HG03469 (cell line): ENCODE measurements at regions not wholly inside any gene's neighbourhood (a gene's known extent, or its start where the extent isn't known, plus 50 kb on each side); places are given as distances from the start of the nearest gene placed in this dataset.
"Not testable (repeated sequence)": the region's sequence is repeated elsewhere in the genome, so short reads cannot be mapped to it uniquely, and the experiment has no call there.

Experiments
- ATAC-seq: cut with Tn5 transposase; IDR thresholded peaks from one replicate; pipeline ENCODE4 v1.9.1; 2021; ENCODE audit warnings: mild to moderate bottlenecking, moderate library complexity, moderate number of reproducible peaks; ENCODE audit not compliant: unreplicated experiment

- no peak for ATAC-seq
Observed at GRCh38 chr10:57038531-57038930, 677.5 kb upstream of the ZWINT start.

GRCh38 chr10:57035310-57035709 lies 674.3 kb upstream of the ZWINT start:
- ATAC-seq, result no peak

- not testable (repeated sequence) for ATAC-seq
Observed at GRCh38 chr10:57032301-57032700, 671.2 kb upstream of the ZWINT start.

- ATAC-seq, result no peak
Observed at GRCh38 chr10:57031346-57031745, 670.3 kb upstream of the ZWINT start.

- ATAC-seq, result no peak
Observed at GRCh38 chr10:57026307-57026706, 665.2 kb upstream of the ZWINT start.

GRCh38 chr10:57023626-57024025 lies 662.6 kb upstream of the ZWINT start:
- ATAC-seq, result no peak

DNA sequence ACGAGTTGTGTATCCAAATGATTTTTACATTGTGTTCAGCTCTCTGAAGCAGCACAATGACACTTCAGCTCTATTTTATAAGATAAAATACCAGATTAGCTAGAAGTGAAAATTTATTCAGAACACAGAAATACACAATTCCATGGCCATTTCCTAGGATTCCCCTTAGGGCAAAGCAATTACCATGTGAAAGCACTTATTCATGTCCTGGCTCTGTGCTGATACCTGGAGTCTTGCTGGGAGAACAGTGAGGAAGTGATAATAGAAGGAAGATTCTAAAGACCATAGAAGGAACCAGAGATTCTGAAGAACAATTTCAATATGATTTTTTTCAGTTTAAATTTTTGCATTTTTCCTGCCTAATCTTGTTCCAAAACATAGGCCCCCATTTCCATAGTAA lies 657.4 kb upstream of the ZWINT start:
- no peak for ATAC-seq

DNA sequence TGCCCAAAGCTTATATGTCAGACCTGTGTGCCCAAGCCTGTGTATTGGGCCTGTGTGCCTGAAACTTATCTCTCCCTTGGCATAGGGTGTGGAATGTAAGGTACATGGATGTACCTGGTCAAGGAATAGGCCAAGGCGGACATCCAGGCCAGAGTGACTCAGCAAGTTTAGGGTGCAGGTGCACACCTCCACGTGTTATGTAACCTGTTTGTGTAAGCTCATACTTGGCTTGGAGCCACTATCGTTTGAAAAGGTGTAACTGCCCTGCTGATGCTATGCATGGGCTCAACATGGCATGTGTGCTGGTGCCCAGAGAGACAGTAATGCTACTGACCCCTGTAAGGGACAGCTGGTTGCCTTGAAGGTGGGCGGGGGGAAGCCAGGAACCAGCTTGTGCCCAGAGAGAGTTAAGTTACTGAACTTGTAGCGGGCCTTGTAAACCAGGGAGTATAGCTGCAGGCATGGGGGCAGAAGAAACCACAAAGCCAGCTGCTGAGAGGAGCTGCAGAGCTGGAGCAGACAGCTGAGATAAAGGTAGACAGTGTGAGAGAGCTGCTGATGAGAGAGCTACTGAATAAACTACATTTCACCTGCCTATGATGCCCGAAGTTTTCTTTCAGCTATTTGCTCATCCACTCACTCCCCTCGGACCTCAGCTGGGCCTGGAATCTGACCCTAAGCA lies 656.4 kb upstream of the ZWINT start:
- ATAC-seq, result no peak

GRCh38 chr10:57015595-57016318 lies 654.7 kb upstream of the ZWINT start:
- ATAC-seq, result no peak

DNA sequence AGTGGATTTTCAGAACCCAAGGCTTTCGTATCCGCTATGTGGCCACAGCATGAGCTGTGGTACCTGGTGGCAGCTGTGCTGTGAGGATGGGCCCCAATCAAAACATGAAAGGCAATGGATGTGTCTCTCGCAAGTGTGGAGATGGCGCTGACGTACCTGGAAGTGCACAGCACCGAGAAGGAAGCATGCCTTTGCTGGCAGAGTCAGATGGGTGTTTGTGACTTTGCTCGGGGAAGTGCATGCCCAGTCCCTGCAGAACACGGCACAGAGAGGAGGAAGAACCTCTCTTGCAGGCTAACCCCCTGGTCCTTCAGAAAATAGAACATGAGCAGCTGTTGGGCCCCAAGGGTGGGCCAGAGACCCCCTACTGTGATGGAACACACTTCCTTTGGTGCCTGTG lies 654.1 kb upstream of the ZWINT start:
- no peak for ATAC-seq

DNA sequence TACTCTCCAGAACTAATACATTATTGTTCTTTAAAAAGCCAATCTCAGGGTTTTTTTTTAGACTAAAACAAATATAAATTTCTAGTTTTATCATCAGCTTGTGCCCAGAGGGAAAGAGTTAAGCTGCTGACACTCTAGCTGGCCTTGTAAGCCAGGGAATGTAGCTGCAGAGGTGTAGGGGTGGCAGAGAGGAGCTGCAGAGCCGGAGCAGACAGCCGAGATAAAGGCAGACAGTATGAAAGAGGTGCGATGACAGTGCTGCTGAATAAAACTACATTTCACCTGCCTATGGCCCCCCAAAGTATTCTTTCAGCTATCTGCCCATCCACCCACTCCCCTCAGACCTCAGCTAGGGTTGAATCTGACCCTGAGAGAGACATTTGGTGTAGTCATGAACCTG lies 653.7 kb upstream of the ZWINT start:
- ATAC-seq, result no peak

- no peak for ATAC-seq
Observed at GRCh38 chr10:57008189-57008588, 647.1 kb upstream of the ZWINT start.

- no peak for ATAC-seq
Observed at GRCh38 chr10:56991591-56992069, 630.6 kb upstream of the ZWINT start.

DNA sequence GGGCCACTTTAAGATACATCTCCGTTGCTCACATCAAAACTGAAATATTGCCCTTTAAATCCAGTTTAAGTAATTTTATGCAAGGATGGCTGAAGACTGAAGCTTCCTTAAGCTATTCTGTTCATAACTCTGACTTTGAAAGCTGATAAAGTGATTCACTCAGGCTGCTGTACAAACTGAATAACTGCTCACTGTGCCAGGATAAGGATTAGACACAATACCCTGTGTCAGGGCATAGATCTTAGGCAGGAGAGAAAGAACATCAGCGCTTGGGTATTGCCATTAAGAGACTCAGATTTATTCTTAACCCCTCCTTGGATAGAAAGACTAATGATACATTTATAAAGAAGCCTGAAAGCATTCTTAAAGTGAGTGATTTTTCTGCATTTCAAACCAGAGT lies 614.5 kb upstream of the ZWINT start:
- no peak for ATAC-seq

DNA sequence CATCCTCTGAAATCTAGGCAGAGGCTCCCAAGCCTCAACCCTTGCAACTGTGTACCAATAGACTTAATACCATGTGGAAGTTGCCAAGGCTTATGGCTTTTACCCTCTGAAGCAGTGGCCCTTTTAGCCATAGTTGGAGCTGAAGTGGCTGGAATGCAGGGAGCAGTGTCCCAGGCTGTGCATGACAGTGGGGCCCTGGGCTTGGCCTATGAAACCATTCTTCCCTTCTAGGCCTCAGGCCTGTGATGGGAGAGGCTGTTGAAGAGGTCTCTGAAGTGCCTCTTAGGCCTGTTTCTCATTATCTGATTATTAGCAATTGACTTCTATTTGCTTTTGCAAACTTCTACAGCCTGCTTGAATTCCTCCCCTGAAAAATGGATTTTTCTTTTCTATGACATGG lies 612.7 kb upstream of the ZWINT start:
- no peak for ATAC-seq

- no peak for ATAC-seq
Observed at GRCh38 chr10:56943221-56943755, 582.2 kb upstream of the ZWINT start.

GRCh38 chr10:56934515-56934914 lies 573.5 kb upstream of the ZWINT start:
- no peak for ATAC-seq

GRCh38 chr10:56928714-56929113 lies 567.7 kb upstream of the ZWINT start:
- no peak for ATAC-seq

DNA sequence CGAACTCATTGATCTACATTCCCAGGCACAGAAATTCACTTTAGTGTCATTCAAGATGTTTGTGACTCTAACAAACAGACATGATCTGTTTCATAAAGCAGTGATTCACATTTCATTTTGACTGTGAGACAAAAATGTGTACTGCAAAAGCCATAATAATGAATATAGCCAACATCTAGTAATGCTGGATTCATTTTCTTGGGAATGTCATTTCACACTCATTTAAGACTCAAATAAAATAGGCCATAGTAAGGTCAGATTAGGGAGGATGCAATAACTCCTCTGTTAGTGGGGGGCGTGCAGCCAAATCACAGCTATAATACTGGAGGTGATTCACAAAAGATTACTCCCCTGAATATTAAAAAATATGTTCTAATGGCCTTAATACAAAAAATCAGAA lies 566.6 kb upstream of the ZWINT start:
- no peak for ATAC-seq

GRCh38 chr10:56920601-56921261 lies 559.7 kb upstream of the ZWINT start:
- ATAC-seq, result no peak

- ATAC-seq, result no peak
Observed at GRCh38 chr10:56912043-56912442, 551.0 kb upstream of the ZWINT start.

- ATAC-seq, result no peak
Observed at GRCh38 chr10:56905051-56905450, 544.0 kb upstream of the ZWINT start.
